ENCODE measurements at regions not wholly inside any gene's neighbourhood (a gene's known extent, or its start where the extent isn't known, plus 50 kb on each side); places are given as distances from the start of the nearest gene placed in this dataset.

- no peaks in the 10 kb centered on the region for H3K36me3 ChIP-seq (ENCODE audit: insufficient read depth, low read length)
- H3K4me3 ChIP-seq: no peak overlapping the region
- peak; percentile 6 for DNase-seq (ENCODE audit: low read depth, low spot score)
- H3K27ac ChIP-seq: no peak overlapping the region
- no peak overlapping the region for H3K9ac ChIP-seq (ENCODE audit: insufficient read length)
- no peak for TF ChIP-seq EZH2 (IDR thresholded peaks at IDR 0.05)
- no peak for TF ChIP-seq POLR2AphosphoS5 (IDR thresholded peaks at IDR 0.05; ENCODE audit: borderline replicate concordance, low read depth, low read length)
- peak; percentile 32 for TF ChIP-seq FOXP2 (optimal IDR thresholded peaks at IDR 0.05; ENCODE audit: control extremely low read depth, extremely low read length, insufficient read depth)
- H3K9me3 ChIP-seq (ENCODE audit: low read depth, low read length): no peaks in the 10 kb centered on the region
These were observed 78.0 kb downstream of the MARCHF4 start for GRCh38 chr2:216294305-216294704.

GRCh38 chr2:216293883-216294282, 78.4 kb downstream of the MARCHF4 start:
- DNase-seq (ENCODE audit: low read depth, low spot score): no peak

GRCh38 chr2:216292886-216293301, 79.4 kb downstream of the MARCHF4 start:
- H3K36me3 ChIP-seq (ENCODE audit: insufficient read depth, low read length): no peaks in the 10 kb centered on the region
- no peak for TF ChIP-seq POLR2AphosphoS5 (IDR thresholded peaks at IDR 0.05; ENCODE audit: borderline replicate concordance, low read depth, low read length)
- TF ChIP-seq FOXP2 (optimal IDR thresholded peaks at IDR 0.05; ENCODE audit: control extremely low read depth, extremely low read length, insufficient read depth): no peak
- no peak for TF ChIP-seq EZH2 (IDR thresholded peaks at IDR 0.05)
- no peak overlapping the region for H3K4me3 ChIP-seq
- no peak for DNase-seq (ENCODE audit: low read depth, low spot score)
- H3K9me3 ChIP-seq (ENCODE audit: low read depth, low read length): no peaks in the 10 kb centered on the region
- H3K27ac ChIP-seq: no peak overlapping the region
- H3K9ac ChIP-seq (ENCODE audit: insufficient read length): no peak overlapping the region

More at GRCh38 chr2:216293883-216294282, 78.4 kb downstream of the MARCHF4 start:
- no peaks in the 10 kb centered on the region for H3K9me3 ChIP-seq (ENCODE audit: low read depth, low read length)
- TF ChIP-seq EZH2 (IDR thresholded peaks at IDR 0.05) (no peak), FOXP2 (optimal IDR thresholded peaks at IDR 0.05; ENCODE audit: control extremely low read depth, extremely low read length, insufficient read depth) (no peak), POLR2AphosphoS5 (IDR thresholded peaks at IDR 0.05; ENCODE audit: borderline replicate concordance, low read depth, low read length) (no peak)
- no peak overlapping the region for H3K27ac ChIP-seq
- H3K9ac ChIP-seq (ENCODE audit: insufficient read length): no peak overlapping the region
- H3K4me3 ChIP-seq: no peak overlapping the region
- no peaks in the 10 kb centered on the region for H3K36me3 ChIP-seq (ENCODE audit: insufficient read depth, low read length)

GRCh38 chr2:216292475-216292874, 79.8 kb downstream of the MARCHF4 start:
- TF ChIP-seq POLR2AphosphoS5 (IDR thresholded peaks at IDR 0.05; ENCODE audit: borderline replicate concordance, low read depth, low read length) (no peak), EZH2 (IDR thresholded peaks at IDR 0.05) (no peak), FOXP2 (optimal IDR thresholded peaks at IDR 0.05; ENCODE audit: control extremely low read depth, extremely low read length, insufficient read depth) (no peak)
- Histone ChIP-seq H3K4me3 (no peak overlapping the region), H3K27ac (no peak overlapping the region), H3K9me3 (ENCODE audit: low read depth, low read length) (no peaks in the 10 kb centered on the region), H3K36me3 (ENCODE audit: insufficient read depth, low read length) (no peaks in the 10 kb centered on the region), H3K9ac (ENCODE audit: insufficient read length) (no peak overlapping the region)
- DNase-seq (ENCODE audit: low read depth, low spot score): no peak

- TF ChIP-seq POLR2AphosphoS5 (IDR thresholded peaks at IDR 0.05; ENCODE audit: borderline replicate concordance, low read depth, low read length) (no peak), EZH2 (IDR thresholded peaks at IDR 0.05) (no peak), FOXP2 (optimal IDR thresholded peaks at IDR 0.05; ENCODE audit: control extremely low read depth, extremely low read length, insufficient read depth) (no peak)
- Histone ChIP-seq H3K9me3 (ENCODE audit: low read depth, low read length) (no peaks in the 10 kb centered on the region), H3K27ac (no peak overlapping the region), H3K4me3 (no peak overlapping the region), H3K9ac (ENCODE audit: insufficient read length) (no peak overlapping the region), H3K36me3 (ENCODE audit: insufficient read depth, low read length) (no peaks in the 10 kb centered on the region)
- DNase-seq (ENCODE audit: low read depth, low spot score): no peak
These were observed 82.8 kb downstream of the MARCHF4 start for GRCh38 chr2:216289470-216289869.

- TF ChIP-seq POLR2AphosphoS5 (IDR thresholded peaks at IDR 0.05; ENCODE audit: borderline replicate concordance, low read depth, low read length) (no peak), FOXP2 (optimal IDR thresholded peaks at IDR 0.05; ENCODE audit: control extremely low read depth, extremely low read length, insufficient read depth) (no peak)
- Histone ChIP-seq H3K9me3 (ENCODE audit: low read depth, low read length) (no peaks in the 10 kb centered on the region), H3K27ac (no peak overlapping the region), H3K36me3 (ENCODE audit: insufficient read depth, low read length) (no peaks in the 10 kb centered on the region), H3K9ac (ENCODE audit: insufficient read length) (no peak overlapping the region), H3K4me3 (no peak overlapping the region)
- DNase-seq (ENCODE audit: low read depth, low spot score): no peak
These were observed 85.0 kb downstream of the MARCHF4 start for GRCh38 chr2:216287251-216287650.

GRCh38 chr2:216286616-216287231, 85.6 kb downstream of the MARCHF4 start:
- H3K9me3 ChIP-seq (ENCODE audit: low read depth, low read length): no peaks in the 10 kb centered on the region
- no peak overlapping the region for H3K27ac ChIP-seq
- H3K9ac ChIP-seq (ENCODE audit: insufficient read length): no peak overlapping the region
- H3K36me3 ChIP-seq (ENCODE audit: insufficient read depth, low read length): no peaks in the 10 kb centered on the region
- TF ChIP-seq EZH2 (IDR thresholded peaks at IDR 0.05) (no peak), POLR2AphosphoS5 (IDR thresholded peaks at IDR 0.05; ENCODE audit: borderline replicate concordance, low read depth, low read length) (no peak), FOXP2 (optimal IDR thresholded peaks at IDR 0.05; ENCODE audit: control extremely low read depth, extremely low read length, insufficient read depth) (no peak)
- DNase-seq (ENCODE audit: low read depth, low spot score): no peak
- no peak overlapping the region for H3K4me3 ChIP-seq

GRCh38 chr2:216285701-216286100, 86.6 kb downstream of the MARCHF4 start:
- H3K9ac ChIP-seq (ENCODE audit: insufficient read length): no peak overlapping the region
- H3K4me3 ChIP-seq: no peak overlapping the region
- no peaks in the 10 kb centered on the region for H3K9me3 ChIP-seq (ENCODE audit: low read depth, low read length)
- H3K36me3 ChIP-seq (ENCODE audit: insufficient read depth, low read length): no peaks in the 10 kb centered on the region
- DNase-seq (ENCODE audit: low read depth, low spot score): no peak
- TF ChIP-seq EZH2 (IDR thresholded peaks at IDR 0.05) (no peak), POLR2AphosphoS5 (IDR thresholded peaks at IDR 0.05; ENCODE audit: borderline replicate concordance, low read depth, low read length) (no peak), FOXP2 (optimal IDR thresholded peaks at IDR 0.05; ENCODE audit: control extremely low read depth, extremely low read length, insufficient read depth) (no peak)
- no peak overlapping the region for H3K27ac ChIP-seq

GRCh38 chr2:216284708-216285107, 87.6 kb downstream of the MARCHF4 start:
- Histone ChIP-seq H3K4me3 (no peak overlapping the region), H3K36me3 (ENCODE audit: insufficient read depth, low read length) (no peaks in the 10 kb centered on the region), H3K9ac (ENCODE audit: insufficient read length) (no peak overlapping the region), H3K27ac (no peak overlapping the region), H3K9me3 (ENCODE audit: low read depth, low read length) (no peaks in the 10 kb centered on the region)
- no peak for DNase-seq (ENCODE audit: low read depth, low spot score)
- TF ChIP-seq POLR2AphosphoS5 (IDR thresholded peaks at IDR 0.05; ENCODE audit: borderline replicate concordance, low read depth, low read length) (no peak), FOXP2 (optimal IDR thresholded peaks at IDR 0.05; ENCODE audit: control extremely low read depth, extremely low read length, insufficient read depth) (no peak), EZH2 (IDR thresholded peaks at IDR 0.05) (no peak)

Measured in SK-N-MC (cell line).